ENCODE measurements at regions not wholly inside any gene's neighbourhood (a gene's known extent, or its start where the extent isn't known, plus 50 kb on each side); places are given as distances from the start of the nearest gene placed in this dataset.
"Not testable (repeated sequence)": the region's sequence is repeated elsewhere in the genome, so short reads cannot be mapped to it uniquely, and the experiment has no call there.

- DNase-seq = no peak
These were observed 116.2 kb upstream of the PLAAT1 start for GRCh38 chr3:193124861-193125260.

GRCh38 chr3:193129607-193130006, 111.4 kb upstream of the PLAAT1 start:
- DNase-seq = no peak

- DNase-seq = no peak
These were observed 110.4 kb upstream of the PLAAT1 start for GRCh38 chr3:193130576-193130975.

- peak; percentile 41 for DNase-seq
These were observed 108.8 kb upstream of the PLAAT1 start for GRCh38 chr3:193132241-193132640.

- peak; percentile 72 for DNase-seq
These were observed 108.1 kb upstream of the PLAAT1 start for GRCh38 chr3:193132964-193133363.

GRCh38 chr3:193134856-193135255, 106.2 kb upstream of the PLAAT1 start:
- peak; percentile 94 for DNase-seq

GRCh38 chr3:193140381-193140780, 100.6 kb upstream of the PLAAT1 start:
- peak; percentile 42 for DNase-seq

GRCh38 chr3:193145248-193145647, 95.8 kb upstream of the PLAAT1 start:
- DNase-seq = no peak

GRCh38 chr3:193148688-193149473, 92.1 kb upstream of the PLAAT1 start:
- no peak for DNase-seq

GRCh38 chr3:193149998-193150397, 91.0 kb upstream of the PLAAT1 start:
- DNase-seq = no peak

GRCh38 chr3:193155044-193155781, 85.8 kb upstream of the PLAAT1 start:
- DNase-seq = not testable (repeated sequence)

- DNase-seq = no peak
These were observed 84.0 kb upstream of the PLAAT1 start for GRCh38 chr3:193157051-193157450.

- no peak for DNase-seq
These were observed 75.4 kb upstream of the PLAAT1 start for GRCh38 chr3:193165431-193166120.

GRCh38 chr3:193168931-193169330, 72.1 kb upstream of the PLAAT1 start:
- DNase-seq = no peak

- no peak for DNase-seq
These were observed 66.9 kb upstream of the PLAAT1 start for GRCh38 chr3:193174140-193174539.

- not testable (repeated sequence) for DNase-seq
These were observed 61.5 kb upstream of the PLAAT1 start for GRCh38 chr3:193179332-193180012.

- no peak for DNase-seq
These were observed 53.8 kb upstream of the PLAAT1 start for GRCh38 chr3:193187070-193187722.

- no peak for DNase-seq
These were observed 50.8 kb upstream of the PLAAT1 start for GRCh38 chr3:193190146-193190786.
